ENCODE measurements at regions not wholly inside any gene's neighbourhood (a gene's known extent, or its start where the extent isn't known, plus 50 kb on each side); places are given as distances from the start of the nearest gene placed in this dataset.

DNA sequence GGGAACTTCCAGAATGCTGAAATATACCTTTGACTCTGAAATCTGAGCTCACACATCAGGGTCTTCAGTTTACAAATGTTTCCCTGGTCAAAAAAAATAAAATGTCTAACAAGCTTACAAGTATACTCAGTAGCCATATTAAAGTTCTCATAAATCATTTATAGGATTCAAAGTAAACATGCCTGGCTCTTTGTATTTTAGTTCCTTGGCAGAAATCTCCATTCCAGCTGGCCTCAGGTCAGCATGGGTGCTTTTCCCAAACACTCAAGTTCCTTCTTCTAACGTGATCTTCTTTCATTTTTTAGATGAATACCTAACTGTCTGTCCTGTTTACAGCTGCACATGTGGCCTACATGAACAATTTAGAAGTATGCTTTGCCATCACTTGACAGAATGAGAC, 263.2 kb downstream of the GAS1 start:
- Histone ChIP-seq H3K4me3 (ENCODE audit: low read length in 3 of 3) (no peak overlapping the region), H3K9me3 (ENCODE audit: control insufficient read depth in 3 of 3, low read length in 3 of 3) (no peaks in the 10 kb centered on the region), H3K4me1 (ENCODE audit: control insufficient read depth in 3 of 3, insufficient read depth in 3 of 3, low read length in 3 of 3) (no peaks in the 10 kb centered on the region), H3K9ac (ENCODE audit: low read depth in 1 of 3, low read length in 3 of 3) (no peak overlapping the region), H3K27ac (ENCODE audit: low read depth, low read length) (no peak overlapping the region), H3K36me3 (ENCODE audit: control insufficient read depth in 3 of 3, insufficient read depth in 3 of 3, low read length in 3 of 3) (no peaks in the 10 kb centered on the region), H3K27me3 (ENCODE audit: control insufficient read depth in 3 of 3, insufficient read depth in 3 of 3, low read length in 3 of 3) (no peaks in the 10 kb centered on the region)

- H3K27ac ChIP-seq (ENCODE audit: low read depth, low read length) = no peak overlapping the region
- H3K9me3 ChIP-seq (ENCODE audit: control insufficient read depth in 3 of 3, low read length in 3 of 3) = no peaks in the 10 kb centered on the region
- no peak overlapping the region for H3K4me3 ChIP-seq (ENCODE audit: low read length in 3 of 3)
- no peaks in the 10 kb centered on the region for H3K36me3 ChIP-seq (ENCODE audit: control insufficient read depth in 3 of 3, insufficient read depth in 3 of 3, low read length in 3 of 3)
- H3K27me3 ChIP-seq (ENCODE audit: control insufficient read depth in 3 of 3, insufficient read depth in 3 of 3, low read length in 3 of 3) = no peaks in the 10 kb centered on the region
- H3K4me1 ChIP-seq (ENCODE audit: control insufficient read depth in 3 of 3, insufficient read depth in 3 of 3, low read length in 3 of 3) = no peaks in the 10 kb centered on the region
- H3K9ac ChIP-seq (ENCODE audit: low read depth in 1 of 3, low read length in 3 of 3) = no peak overlapping the region
Measured at GRCh38 chr9:86682240-86682639, 265.1 kb downstream of the GAS1 start.

- Histone ChIP-seq H3K4me3 (ENCODE audit: low read length in 3 of 3) (no peak overlapping the region), H3K9me3 (ENCODE audit: control insufficient read depth in 3 of 3, low read length in 3 of 3) (no peaks in the 10 kb centered on the region), H3K36me3 (ENCODE audit: control insufficient read depth in 3 of 3, insufficient read depth in 3 of 3, low read length in 3 of 3) (no peaks in the 10 kb centered on the region), H3K9ac (ENCODE audit: low read depth in 1 of 3, low read length in 3 of 3) (no peak overlapping the region), H3K4me1 (ENCODE audit: control insufficient read depth in 3 of 3, insufficient read depth in 3 of 3, low read length in 3 of 3) (no peaks in the 10 kb centered on the region), H3K27ac (ENCODE audit: low read depth, low read length) (no peak overlapping the region), H3K27me3 (ENCODE audit: control insufficient read depth in 3 of 3, insufficient read depth in 3 of 3, low read length in 3 of 3) (no peaks in the 10 kb centered on the region)
Measured at GRCh38 chr9:86679909-86680308, 267.4 kb downstream of the GAS1 start.

- no peaks in the 10 kb centered on the region for H3K36me3 ChIP-seq (ENCODE audit: control insufficient read depth in 3 of 3, insufficient read depth in 3 of 3, low read length in 3 of 3)
- H3K27ac ChIP-seq (ENCODE audit: low read depth, low read length) = no peak overlapping the region
- H3K27me3 ChIP-seq (ENCODE audit: control insufficient read depth in 3 of 3, insufficient read depth in 3 of 3, low read length in 3 of 3) = no peaks in the 10 kb centered on the region
- no peaks in the 10 kb centered on the region for H3K4me1 ChIP-seq (ENCODE audit: control insufficient read depth in 3 of 3, insufficient read depth in 3 of 3, low read length in 3 of 3)
- no peak overlapping the region for H3K4me3 ChIP-seq (ENCODE audit: low read length in 3 of 3)
- no peak overlapping the region for H3K9ac ChIP-seq (ENCODE audit: low read depth in 1 of 3, low read length in 3 of 3)
- H3K9me3 ChIP-seq (ENCODE audit: control insufficient read depth in 3 of 3, low read length in 3 of 3) = peaks cover 0 to 2% (median 0%) of the 10 kb centered on the region in 3 donors
Measured at GRCh38 chr9:86676396-86676795, 270.9 kb downstream of the GAS1 start.

DNA sequence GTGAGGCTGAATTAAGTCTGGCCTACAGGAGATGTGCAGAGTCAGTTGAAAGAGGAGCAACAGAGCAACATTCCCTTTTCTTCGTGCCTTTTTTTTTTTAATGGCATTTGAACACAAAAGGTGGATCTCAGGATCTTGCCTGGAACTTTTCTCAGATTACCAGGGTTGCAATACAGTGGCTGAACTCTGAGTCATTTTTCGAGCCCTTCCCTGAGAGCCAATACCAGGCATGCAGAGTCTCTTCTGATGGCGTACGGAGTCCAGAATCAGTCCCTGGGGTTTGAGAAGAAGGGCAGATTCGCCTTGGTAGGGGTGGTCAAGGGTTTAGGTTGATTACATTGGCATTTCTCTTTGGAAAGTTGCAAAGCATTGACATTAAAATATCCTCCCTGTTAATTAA, 271.5 kb downstream of the GAS1 start:
- Histone ChIP-seq H3K4me1 (ENCODE audit: control insufficient read depth in 3 of 3, insufficient read depth in 3 of 3, low read length in 3 of 3) (no peaks in the 10 kb centered on the region), H3K27me3 (ENCODE audit: control insufficient read depth in 3 of 3, insufficient read depth in 3 of 3, low read length in 3 of 3) (no peaks in the 10 kb centered on the region), H3K36me3 (ENCODE audit: control insufficient read depth in 3 of 3, insufficient read depth in 3 of 3, low read length in 3 of 3) (no peaks in the 10 kb centered on the region), H3K9me3 (ENCODE audit: control insufficient read depth in 3 of 3, low read length in 3 of 3) (peaks cover 0 to 2% (median 0%) of the 10 kb centered on the region in 3 donors), H3K27ac (ENCODE audit: low read depth, low read length) (no peak overlapping the region), H3K4me3 (ENCODE audit: low read length in 3 of 3) (no peak overlapping the region), H3K9ac (ENCODE audit: low read depth in 1 of 3, low read length in 3 of 3) (no peak overlapping the region)

DNA sequence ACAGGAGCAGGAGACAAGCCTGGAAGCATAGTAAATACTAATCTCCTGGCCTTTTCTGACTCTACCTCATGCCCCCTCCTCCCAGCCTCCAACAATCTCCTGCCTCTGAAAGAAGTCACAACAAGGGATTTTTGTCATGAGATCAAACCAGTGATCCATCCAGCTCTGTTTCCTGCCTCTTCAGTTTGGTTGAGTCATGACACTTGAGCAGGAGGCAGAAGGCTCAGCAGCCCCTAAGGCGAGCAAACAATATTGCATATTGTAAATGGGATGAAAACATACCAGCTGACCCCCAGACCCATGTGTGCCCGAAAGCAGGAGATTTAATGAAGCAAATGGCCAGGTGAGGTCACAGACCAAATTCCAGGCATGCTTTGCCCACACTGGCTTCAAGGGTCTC, 272.8 kb downstream of the GAS1 start:
- Histone ChIP-seq H3K27ac (ENCODE audit: low read depth, low read length) (no peak overlapping the region), H3K36me3 (ENCODE audit: control insufficient read depth in 3 of 3, insufficient read depth in 3 of 3, low read length in 3 of 3) (no peaks in the 10 kb centered on the region), H3K27me3 (ENCODE audit: control insufficient read depth in 3 of 3, insufficient read depth in 3 of 3, low read length in 3 of 3) (no peaks in the 10 kb centered on the region), H3K4me1 (ENCODE audit: control insufficient read depth in 3 of 3, insufficient read depth in 3 of 3, low read length in 3 of 3) (no peaks in the 10 kb centered on the region), H3K9ac (ENCODE audit: low read depth in 1 of 3, low read length in 3 of 3) (no peak overlapping the region), H3K9me3 (ENCODE audit: control insufficient read depth in 3 of 3, low read length in 3 of 3) (peaks cover 0 to 5% (median 0%) of the 10 kb centered on the region in 3 donors), H3K4me3 (ENCODE audit: low read length in 3 of 3) (no peak overlapping the region)

DNA sequence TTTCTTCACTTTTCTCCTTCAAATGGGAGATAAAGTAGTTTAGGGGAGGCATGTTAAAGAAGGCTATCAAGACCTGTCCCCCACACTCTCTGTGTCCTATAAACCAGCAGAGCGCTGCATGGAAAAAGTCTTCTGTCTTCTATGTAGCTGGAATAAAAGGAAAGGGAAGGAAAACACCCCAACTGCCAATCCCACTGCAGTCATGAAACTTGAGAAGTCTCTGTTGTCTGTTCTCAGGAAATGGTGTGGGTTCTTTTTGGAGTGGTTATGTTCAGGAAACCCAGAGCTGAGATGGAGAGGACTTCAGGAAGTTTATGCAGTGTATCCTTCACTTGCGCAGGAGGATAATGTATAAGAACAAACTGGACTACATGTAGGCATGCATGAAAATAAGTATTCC, 274.3 kb downstream of the GAS1 start:
- Histone ChIP-seq H3K9ac (ENCODE audit: low read depth in 1 of 3, low read length in 3 of 3) (no peak overlapping the region), H3K27me3 (ENCODE audit: control insufficient read depth in 3 of 3, insufficient read depth in 3 of 3, low read length in 3 of 3) (no peaks in the 10 kb centered on the region), H3K4me1 (ENCODE audit: control insufficient read depth in 3 of 3, insufficient read depth in 3 of 3, low read length in 3 of 3) (no peaks in the 10 kb centered on the region), H3K36me3 (ENCODE audit: control insufficient read depth in 3 of 3, insufficient read depth in 3 of 3, low read length in 3 of 3) (no peaks in the 10 kb centered on the region), H3K27ac (ENCODE audit: low read depth, low read length) (no peak overlapping the region), H3K9me3 (ENCODE audit: control insufficient read depth in 3 of 3, low read length in 3 of 3) (peaks cover 0 to 5% (median 0%) of the 10 kb centered on the region in 3 donors), H3K4me3 (ENCODE audit: low read length in 3 of 3) (no peak overlapping the region)

DNA sequence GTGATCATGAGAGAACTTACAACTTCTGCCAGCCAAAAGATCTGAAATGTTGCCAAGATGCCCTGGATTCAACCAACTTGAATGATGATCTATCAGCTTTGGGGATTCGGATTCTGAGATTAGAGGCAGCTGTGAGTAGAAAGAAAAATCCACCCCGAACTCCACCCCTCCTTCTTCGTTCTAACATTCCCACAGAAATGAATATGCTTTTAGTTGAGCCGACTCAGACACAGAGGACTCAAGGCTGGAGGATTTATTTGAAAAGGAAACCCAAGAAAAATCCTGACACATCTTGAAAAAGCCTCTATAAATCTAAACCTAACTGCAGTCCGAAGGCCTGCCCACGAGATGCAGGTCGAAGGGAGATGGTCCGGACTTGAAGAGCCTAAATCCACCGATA, 275.0 kb downstream of the GAS1 start:
- H3K27me3 ChIP-seq (ENCODE audit: control insufficient read depth in 3 of 3, insufficient read depth in 3 of 3, low read length in 3 of 3) = no peaks in the 10 kb centered on the region
- H3K4me1 ChIP-seq (ENCODE audit: control insufficient read depth in 3 of 3, insufficient read depth in 3 of 3, low read length in 3 of 3) = no peaks in the 10 kb centered on the region
- no peak overlapping the region for H3K4me3 ChIP-seq (ENCODE audit: low read length in 3 of 3)
- no peaks in the 10 kb centered on the region for H3K36me3 ChIP-seq (ENCODE audit: control insufficient read depth in 3 of 3, insufficient read depth in 3 of 3, low read length in 3 of 3)
- H3K9ac ChIP-seq (ENCODE audit: low read depth in 1 of 3, low read length in 3 of 3) = no peak overlapping the region
- H3K27ac ChIP-seq (ENCODE audit: low read depth, low read length) = no peak overlapping the region
- peaks cover 0 to 5% (median 0%) of the 10 kb centered on the region in 3 donors for H3K9me3 ChIP-seq (ENCODE audit: control insufficient read depth in 3 of 3, low read length in 3 of 3)

DNA sequence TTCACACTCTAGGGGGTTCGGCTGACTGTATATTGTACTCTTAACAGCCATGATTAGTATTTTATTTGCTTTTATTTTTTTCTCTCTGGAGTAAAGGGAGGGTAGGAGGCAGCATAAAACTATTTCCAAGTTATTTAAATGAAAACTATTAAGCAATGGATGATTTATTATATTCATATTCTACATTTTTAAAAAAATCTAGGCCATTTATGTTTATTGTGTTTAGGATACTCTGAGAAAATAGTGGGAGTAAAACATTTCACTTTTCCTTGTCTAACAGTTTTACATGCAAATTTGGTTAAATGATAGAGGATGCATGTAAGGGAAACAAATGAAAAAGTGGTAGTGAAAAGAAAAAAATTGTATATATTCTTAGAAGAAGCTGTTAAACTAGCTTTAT, 276.3 kb downstream of the GAS1 start:
- Histone ChIP-seq H3K4me1 (ENCODE audit: control insufficient read depth in 3 of 3, insufficient read depth in 3 of 3, low read length in 3 of 3) (no peaks in the 10 kb centered on the region), H3K9me3 (ENCODE audit: control insufficient read depth in 3 of 3, low read length in 3 of 3) (peaks cover 0 to 5% (median 0%) of the 10 kb centered on the region in 3 donors), H3K4me3 (ENCODE audit: low read length in 3 of 3) (no peak overlapping the region), H3K27me3 (ENCODE audit: control insufficient read depth in 3 of 3, insufficient read depth in 3 of 3, low read length in 3 of 3) (no peaks in the 10 kb centered on the region), H3K36me3 (ENCODE audit: control insufficient read depth in 3 of 3, insufficient read depth in 3 of 3, low read length in 3 of 3) (no peaks in the 10 kb centered on the region), H3K9ac (ENCODE audit: low read depth in 1 of 3, low read length in 3 of 3) (no peak overlapping the region), H3K27ac (ENCODE audit: low read depth, low read length) (no peak overlapping the region)

DNA sequence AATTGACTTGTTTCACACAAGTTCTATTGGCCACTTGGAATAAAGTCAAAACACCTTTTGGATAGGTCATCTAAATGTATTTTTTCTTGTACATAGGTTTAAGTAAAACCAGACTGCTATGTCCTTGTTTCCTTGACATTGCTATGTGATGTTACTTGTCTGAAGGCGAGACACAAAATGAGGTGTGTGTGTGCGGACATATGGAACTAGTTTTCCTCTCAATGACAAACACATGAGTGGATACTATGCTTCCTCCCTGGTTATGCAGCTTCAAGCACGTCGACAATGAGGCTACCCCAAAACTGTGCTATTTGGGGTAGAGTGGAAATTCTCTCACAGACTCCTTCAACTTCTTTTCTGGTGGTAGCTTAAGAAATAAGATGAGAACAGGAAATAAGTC, 276.8 kb downstream of the GAS1 start:
- Histone ChIP-seq H3K27ac (ENCODE audit: low read depth, low read length) (no peak overlapping the region), H3K4me3 (ENCODE audit: low read length in 3 of 3) (no peak overlapping the region), H3K4me1 (ENCODE audit: control insufficient read depth in 3 of 3, insufficient read depth in 3 of 3, low read length in 3 of 3) (no peaks in the 10 kb centered on the region), H3K9me3 (ENCODE audit: control insufficient read depth in 3 of 3, low read length in 3 of 3) (peaks cover 0 to 5% (median 0%) of the 10 kb centered on the region in 3 donors), H3K9ac (ENCODE audit: low read depth in 1 of 3, low read length in 3 of 3) (no peak overlapping the region), H3K27me3 (ENCODE audit: control insufficient read depth in 3 of 3, insufficient read depth in 3 of 3, low read length in 3 of 3) (no peaks in the 10 kb centered on the region), H3K36me3 (ENCODE audit: control insufficient read depth in 3 of 3, insufficient read depth in 3 of 3, low read length in 3 of 3) (no peaks in the 10 kb centered on the region)

DNA sequence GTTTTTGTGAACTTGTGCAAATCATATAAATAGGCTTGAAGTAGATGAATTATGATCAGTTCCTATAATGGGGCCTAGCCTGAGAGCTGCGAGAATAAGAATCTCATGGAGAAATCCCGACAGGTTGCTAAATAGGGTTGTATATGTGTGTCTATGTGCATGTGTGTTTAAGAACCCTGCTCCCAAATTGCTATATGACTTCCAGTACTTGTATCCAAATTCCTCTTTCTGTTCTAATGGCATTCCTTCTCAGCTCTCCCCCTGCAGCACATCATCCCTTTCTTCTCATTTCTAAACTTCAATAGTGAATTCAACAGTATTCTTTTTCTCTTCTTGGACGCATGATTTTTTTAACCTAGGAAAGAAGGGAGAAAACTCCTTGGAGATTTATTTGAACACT, 277.2 kb downstream of the GAS1 start:
- H3K27ac ChIP-seq (ENCODE audit: low read depth, low read length) = no peak overlapping the region
- H3K4me1 ChIP-seq (ENCODE audit: control insufficient read depth in 3 of 3, insufficient read depth in 3 of 3, low read length in 3 of 3) = no peaks in the 10 kb centered on the region
- peaks cover 0 to 5% (median 0%) of the 10 kb centered on the region in 3 donors for H3K9me3 ChIP-seq (ENCODE audit: control insufficient read depth in 3 of 3, low read length in 3 of 3)
- H3K9ac ChIP-seq (ENCODE audit: low read depth in 1 of 3, low read length in 3 of 3) = no peak overlapping the region
- H3K4me3 ChIP-seq (ENCODE audit: low read length in 3 of 3) = no peak overlapping the region
- no peaks in the 10 kb centered on the region for H3K36me3 ChIP-seq (ENCODE audit: control insufficient read depth in 3 of 3, insufficient read depth in 3 of 3, low read length in 3 of 3)
- no peaks in the 10 kb centered on the region for H3K27me3 ChIP-seq (ENCODE audit: control insufficient read depth in 3 of 3, insufficient read depth in 3 of 3, low read length in 3 of 3)
